GM19455 (cell line): ENCODE measurements at regions not wholly inside any gene's neighbourhood (a gene's known extent, or its start where the extent isn't known, plus 50 kb on each side); places are given as distances from the start of the nearest gene placed in this dataset.

Source experiments
- ATAC-seq: cut with Tn5 transposase; IDR thresholded peaks from one replicate; pipeline ENCODE4 v1.9.1; 2021; ENCODE audit not compliant: unreplicated experiment

DNA sequence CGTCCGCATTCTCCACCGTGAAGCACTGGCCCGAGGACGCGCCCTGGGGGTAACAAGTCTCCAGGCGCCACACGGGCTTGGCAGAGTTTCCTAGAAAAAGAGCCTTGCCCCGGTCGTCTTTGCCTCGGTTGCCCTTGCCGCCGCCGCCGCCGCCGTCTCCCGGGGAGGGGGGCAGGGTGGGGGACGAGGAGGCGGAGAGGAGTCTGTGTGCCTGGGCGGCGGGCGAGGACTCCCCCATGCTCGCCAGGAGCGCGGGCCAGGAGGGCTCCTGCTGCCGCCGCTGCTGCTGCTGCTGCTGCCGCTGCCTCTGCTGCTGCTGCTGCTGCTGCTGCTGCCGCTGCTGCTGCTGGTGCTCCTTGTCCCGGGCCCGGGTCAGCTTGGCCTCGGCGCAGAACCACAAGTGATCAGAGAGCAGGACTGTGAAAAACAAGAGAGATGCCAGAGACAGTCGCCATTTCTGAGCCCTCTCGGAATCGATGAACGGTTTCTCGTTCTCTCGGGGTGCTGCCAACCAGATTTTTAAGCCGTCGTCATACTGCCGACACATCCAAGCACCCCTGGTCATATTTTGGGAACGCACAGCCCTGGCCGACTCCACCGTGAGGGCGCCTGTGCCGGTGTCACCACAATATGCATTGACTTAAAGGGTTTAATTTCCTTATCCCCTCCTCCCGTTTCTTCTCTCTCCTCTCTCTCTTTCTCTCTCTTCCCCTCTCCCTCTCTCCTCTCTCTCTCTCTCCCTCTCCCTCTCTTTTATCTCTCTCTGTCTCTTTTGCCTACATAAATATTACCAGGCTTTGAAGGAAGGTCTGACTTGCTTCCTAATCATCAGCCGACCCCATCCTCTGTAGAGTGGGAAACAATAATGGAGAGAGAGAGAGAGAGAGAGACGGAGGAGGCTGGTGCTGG is 349.1 kb downstream of the LIG4 start:
- no peak for ATAC-seq

DNA sequence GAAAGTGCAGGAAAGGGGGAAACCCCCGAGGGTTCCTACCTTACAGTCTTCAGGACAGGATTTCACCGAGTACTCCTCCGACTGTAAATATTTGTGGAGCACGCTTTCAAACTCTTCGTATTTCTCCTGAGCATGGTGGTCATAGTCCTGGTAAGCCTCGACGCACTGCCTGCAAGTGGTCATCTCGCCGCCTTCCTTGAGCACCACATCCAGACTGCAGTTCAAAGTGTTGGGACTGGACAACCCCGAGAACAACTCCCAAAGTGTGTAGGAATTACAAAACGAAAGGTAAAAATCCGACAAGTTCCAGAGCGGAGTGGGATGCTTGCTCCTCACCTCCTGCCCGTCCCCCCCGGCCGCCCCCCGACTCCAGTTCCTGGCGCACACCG is 349.7 kb downstream of the LIG4 start:
- ATAC-seq: no peak

DNA sequence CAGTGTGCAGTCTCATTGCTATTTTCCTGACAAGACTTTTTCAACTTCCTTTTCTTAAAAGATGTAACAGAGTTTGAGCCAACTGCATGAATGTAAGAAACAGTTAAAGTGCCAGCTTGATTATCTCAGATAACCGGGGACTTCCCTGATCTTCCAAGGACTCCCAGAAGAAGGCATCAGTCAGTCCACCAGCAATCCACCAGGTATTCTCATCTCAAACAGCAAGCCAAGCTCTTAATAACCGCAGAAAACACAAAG is 350.1 kb downstream of the LIG4 start:
- no peak for ATAC-seq

DNA sequence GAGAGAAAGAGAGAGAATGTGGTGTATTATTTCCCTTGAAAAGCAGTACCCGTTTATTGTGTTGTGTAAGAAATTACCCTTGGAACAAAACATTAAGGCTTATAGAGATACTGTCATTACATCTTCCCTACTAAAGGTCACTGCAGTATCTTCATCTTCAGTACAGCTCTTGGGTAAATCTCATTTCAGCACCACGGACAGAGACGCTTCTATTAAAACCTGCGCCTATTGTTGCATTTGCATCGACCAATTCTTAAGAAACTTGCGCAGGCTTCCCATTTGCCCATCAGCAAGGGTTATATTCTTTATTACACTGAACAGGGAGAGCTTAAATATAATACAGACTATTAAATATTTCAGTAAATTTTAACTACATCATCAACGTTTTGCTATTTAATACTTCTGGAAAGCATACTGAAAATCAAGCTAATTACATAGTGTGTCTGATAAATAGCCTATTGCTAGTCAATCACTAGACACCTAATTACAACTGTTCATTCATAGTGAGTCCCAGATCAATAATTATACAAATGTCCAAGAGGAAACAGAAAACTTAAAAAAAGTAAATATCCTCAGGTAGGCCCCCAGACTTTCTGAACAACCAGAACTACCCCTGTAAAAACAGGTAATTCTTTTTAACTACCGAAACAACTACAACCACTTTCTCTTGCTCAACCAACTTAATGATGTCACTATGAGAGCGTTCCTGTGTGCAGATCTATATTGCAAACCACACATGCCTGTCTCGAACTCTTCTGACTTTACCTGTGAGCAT is 350.6 kb downstream of the LIG4 start:
- ATAC-seq: no peak

DNA sequence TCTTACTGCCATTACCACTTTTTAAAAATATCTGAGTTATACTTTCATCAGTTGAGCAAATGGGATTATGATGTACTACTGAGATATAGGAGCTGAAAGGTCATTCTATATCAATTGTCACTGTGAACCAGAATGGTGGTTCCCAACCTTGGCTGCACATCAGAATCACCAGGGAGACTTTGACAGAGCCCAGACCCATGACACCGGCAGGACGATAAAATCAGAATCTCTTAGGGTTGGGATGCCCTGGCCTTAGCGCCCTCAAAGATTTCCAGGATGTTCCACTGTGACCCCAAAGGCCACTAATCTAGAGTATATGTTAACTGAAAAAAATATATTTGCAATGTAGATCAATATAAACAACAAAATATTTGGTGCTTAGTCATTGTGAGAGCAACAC is 355.1 kb downstream of the LIG4 start:
- no peak for ATAC-seq

DNA sequence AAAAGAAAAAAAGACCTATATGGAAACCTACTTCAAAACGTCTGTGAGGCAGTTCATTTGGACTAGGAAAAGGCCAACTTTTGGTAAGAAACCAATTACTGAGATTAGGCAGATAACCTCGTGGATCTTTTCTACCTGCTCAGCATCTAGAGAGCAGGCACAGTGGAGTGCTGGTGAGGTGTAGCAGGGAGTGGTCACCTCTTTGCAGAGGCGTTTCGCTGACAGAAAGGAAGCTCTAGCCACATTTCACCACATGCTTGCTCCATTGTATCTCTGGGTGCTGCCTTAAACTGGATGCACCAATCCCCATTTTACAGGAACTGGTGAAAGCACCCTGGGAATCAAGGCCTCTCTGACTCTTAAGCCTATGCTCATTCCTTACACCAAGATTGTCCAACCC is 360.5 kb downstream of the LIG4 start:
- ATAC-seq: no peak

DNA sequence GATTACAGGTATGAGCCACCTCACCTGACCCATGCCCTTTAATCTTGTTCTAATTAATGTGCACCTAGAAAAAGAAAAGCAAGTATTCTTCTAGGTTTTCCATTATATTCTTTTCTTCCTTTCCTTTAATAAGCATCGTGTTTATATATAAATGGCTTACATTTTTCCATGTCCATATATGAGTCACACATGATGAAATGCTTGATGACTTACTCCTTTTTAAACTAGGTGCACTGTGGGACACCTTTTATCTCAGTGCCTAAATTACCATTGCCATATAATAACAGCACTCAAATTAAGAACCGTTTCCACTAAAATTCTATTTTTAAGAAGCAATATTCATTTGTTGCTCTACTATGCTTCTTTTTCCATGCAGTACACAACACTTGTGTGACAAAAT is 363.3 kb downstream of the LIG4 start:
- no peak for ATAC-seq

DNA sequence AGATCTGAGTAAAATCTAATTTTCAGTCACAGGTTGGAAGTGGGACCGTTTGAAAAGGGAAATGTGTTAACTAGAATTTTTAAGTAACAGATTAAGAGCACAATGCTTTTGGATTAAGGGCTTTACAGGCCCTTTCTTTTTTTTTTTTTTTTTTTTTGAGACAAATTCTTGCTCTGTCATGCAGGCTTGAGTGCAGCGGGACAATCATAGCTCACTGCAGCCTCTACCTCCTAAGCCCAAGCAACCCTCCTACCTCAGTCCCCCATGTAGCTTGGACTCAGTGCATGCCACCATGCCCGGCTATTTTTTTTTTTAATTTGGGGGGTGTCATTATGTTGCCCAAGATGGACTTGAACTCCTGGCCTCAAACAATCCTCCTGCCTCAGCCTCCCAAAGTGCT is 363.7 kb downstream of the LIG4 start:
- no peak for ATAC-seq

DNA sequence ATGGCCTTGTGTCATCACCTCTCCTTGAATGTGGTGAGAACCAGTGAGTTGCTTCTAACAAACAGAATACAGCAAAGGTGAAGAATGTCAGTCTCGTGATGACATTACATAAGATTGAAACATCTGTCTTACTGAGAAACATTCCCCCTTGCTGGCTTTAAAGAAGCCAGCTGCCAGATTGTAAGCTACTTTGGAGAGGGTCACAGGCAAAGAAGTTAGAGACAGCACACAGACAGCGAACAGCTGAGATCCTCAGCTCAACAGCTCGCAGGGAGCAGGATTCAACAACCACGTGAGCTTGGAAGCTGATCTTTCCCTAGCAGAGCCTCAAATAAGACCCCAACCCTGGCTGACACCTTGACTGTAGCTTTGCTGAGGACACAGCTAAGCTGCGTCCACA is 367.9 kb downstream of the LIG4 start:
- ATAC-seq: no peak

DNA sequence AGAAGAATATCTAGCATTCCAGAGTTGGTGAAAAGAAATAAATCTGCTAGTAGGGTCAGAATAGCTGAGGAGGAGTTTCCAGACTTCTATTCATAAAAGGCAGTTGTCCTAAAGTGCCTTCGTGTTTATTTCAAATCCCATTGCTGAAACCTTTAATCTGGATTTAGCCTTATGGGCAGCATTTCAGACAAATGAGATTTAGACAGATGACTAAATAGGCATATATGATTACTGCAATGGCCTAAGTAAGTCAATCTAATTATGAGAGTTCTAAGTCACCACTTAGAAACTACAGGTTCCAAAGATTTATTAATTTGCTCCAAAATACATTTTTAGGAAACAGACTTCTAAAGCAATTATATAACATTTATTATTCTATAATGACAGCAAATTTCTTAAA is 368.7 kb downstream of the LIG4 start:
- ATAC-seq: no peak

DNA sequence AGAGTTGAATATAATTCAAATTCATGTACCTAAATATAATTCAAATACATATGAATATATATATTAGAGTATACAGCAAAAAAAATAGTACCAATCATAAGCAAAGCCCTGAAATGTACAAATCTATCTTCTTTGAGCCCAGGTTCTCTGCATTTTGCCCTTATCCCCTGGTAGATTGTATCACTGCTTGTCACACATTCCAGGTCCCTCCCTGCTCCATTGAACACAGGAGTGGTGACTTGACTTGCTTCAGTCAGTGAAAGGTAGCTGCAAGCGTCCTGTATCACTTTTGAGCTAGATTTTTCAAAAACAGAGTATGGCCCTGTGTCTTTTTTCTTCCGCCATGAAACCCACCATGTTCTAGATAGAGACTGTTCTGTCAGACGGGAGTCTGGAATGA is 369.4 kb downstream of the LIG4 start:
- ATAC-seq: no peak

DNA sequence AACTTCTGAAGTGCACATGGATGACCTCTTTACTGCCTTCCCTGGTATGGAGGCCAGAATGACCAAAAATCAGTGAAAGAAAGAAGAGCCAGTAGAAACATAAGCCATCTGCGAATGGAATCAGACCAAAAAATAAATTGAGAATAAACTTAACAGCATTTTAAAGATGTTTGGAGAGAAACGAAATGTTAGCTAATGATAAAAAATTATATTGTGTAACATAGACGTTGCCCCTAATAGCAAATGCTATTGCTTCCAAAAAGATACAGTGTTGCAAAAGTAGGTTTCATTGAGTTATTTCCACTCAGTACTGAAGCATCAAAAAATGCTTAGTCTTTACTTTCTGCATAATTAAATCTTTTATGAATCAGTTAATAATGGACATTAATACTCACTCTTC is 371.7 kb downstream of the LIG4 start:
- no peak for ATAC-seq

DNA sequence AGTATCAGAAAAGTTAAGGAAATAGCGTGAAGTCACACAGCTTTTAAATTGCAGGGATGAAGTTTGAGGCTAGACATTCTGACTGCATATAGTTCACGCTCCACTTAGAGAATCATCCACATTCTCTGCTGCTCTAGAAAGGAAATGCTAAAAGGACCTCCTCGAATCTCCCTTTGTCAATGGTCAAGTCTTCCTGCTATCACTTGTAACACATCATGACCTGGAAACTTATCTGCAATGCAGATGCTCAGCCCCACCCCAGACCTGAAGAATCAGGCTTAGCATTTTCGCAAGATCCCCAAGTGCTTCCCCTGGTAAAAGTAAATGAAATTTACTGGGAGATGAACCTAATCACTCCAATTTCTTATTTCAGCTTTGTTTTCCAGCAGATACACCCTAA is 372.1 kb downstream of the LIG4 start:
- no peak for ATAC-seq

DNA sequence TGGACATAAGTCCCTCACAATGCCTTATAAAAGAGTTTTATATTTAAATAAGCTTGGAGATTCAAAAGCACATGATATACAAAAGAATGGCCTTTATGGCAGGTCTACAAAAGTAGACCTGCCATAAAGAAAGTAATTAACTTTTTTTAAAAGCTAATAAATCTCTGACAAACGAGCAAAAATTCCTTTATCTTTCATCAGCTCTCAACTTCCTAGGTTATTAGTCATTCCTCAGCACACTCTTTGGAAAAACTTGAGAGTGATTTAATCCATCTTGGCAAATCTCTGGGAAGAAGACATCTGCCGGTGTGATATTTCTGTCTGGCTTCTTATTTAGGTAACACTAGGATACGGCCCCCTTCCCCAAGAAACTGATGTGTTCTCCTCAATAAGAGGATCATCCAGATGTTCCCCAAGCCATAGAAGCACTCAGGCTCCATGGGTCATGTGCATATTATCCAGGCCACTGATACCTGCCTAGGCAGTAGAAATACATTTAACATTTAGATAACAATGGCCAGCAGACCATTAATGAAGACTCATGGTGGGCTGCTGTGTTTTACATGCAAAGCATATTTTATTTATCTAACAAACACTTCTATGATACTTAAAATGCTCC is 372.7 kb downstream of the LIG4 start:
- ATAC-seq: no peak

DNA sequence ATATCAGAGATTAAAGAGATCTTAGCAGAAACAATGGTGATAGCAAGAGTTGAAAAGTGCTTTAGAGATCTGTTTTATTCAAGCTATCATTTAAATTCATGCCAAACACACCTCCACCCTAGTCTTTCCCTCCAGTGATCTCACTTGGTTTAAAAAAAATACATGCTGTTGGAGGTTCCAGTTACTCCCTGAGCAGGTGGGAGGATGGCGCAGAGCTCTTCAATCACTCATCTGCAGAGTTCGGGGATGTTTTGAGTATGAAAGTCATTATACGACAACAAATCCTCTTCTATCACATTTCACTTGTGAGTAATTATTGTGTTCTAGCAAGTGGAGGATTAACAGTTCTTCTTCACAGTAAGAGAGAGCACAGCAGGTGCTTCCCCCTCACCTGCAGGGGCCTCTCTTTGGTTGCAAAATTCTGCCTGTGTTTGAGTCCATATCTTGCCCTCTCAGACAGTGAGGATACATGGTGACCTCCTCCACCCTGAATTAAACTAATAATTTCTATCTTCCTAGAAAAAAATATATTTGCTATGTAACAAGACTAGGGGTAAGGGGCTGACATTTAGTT is 376.7 kb downstream of the LIG4 start:
- no peak for ATAC-seq

DNA sequence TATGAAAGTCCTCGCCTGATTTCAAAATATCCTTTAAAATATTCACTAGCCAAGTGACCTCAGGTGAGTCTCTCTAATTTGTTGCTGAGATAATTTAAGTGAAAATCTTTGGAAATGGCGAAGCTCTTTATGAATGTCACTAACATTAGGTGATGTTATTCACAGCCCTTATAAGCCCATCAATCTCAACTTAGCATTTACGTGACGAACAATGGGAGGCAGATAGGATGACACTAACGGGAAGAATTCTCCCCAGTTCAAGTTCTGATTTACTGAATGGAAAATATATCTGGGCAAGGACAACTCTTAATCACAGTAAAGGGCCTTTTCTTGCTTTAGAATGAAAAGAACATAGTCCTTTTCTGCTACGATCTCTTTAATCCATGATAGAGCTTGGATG is 378.7 kb downstream of the LIG4 start:
- no peak for ATAC-seq

DNA sequence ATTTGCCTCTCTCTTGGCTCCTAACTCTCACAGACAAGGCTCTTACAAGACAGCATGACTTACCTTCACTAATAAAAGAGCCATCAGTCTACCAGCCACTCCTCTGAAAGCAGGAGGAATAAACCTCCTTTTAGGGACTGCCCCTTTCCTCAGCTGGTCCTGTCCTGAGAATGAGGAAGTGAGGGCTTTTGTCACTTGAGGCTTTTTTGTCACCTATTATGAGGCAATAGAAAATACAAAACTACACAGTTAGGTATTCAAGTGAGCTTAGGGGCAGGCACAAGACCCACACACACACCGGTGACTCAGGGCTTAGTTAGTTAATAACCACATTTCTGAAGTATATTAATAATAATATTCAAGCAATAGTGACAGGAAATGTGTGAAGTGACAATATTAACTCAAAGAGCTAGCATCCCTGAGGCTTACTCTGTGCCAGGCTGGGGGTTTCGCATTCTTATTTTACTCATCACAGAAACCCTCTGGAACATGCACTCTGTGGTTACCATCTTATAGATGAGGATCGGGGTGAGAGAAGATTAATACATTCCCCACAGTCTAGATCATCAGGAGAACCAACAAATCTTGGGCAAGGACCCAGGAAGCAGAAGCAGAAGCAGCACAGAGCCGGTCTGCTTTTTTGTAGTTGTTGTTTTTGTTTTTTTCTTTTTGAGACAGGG is 379.9 kb downstream of the LIG4 start:
- no peak for ATAC-seq

DNA sequence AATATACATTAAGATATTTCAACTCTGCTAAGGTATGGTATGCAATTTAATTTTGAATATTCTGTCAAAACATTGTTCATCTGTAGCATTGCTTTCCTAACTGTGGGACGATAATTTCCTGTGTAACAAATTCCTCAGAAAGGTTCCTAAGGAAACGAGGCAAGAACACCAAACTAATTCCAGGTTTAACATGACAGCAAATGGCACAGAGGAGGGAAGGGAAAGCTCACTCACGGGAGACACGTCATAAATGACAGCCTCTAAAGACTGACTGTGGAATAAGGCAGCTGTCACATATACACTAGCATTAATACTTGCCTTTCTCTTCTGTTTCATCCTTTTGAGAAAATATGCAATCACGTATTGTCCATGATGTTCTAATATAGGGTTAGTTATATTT is 380.6 kb downstream of the LIG4 start:
- no peak for ATAC-seq

DNA sequence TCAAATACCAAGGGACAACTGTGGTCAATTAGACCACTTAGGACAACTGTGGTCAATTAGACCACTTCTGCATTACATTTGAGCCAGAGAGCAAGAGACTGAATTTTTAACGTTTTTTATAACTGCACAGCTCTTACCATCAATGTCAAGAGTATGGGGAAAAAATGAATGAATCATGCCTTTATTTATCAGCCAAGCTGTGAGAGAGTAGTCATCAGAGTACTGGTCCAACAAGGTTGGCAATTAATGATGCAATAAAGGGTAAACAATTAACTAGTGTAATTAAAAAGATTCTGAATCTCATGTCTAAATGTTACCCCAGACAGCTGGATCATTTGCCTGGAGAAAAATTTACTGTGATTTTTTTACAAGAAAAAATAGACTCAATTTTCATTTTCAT is 381.1 kb downstream of the LIG4 start:
- no peak for ATAC-seq

DNA sequence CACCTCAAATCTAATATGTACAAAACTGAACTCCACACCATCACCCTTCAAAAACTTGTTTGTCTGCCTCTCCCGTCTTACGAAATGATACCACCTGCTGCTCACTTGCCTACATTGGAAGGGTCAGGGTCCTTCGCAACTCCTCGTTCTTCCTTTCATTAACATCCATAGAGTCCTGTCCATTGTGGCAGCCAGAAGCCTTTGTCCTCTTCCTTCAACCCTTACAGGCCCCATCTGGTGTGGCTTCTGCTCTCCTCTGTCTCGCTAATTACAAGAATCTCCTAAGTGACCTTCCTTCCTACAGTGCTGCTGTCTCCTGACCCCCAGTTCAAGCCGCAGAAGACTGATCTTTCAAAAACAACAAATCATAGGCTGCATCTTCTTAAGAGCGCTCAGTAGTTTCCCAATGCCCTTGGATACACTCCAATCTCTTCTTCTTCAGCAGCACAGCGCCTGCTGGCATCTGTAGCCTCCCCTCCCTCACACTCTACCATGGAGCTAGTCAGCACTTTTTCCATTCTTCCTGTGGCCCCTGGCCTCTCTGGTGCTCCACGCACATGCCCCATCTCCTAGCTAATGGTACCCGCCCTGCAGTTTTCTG is 382.7 kb downstream of the LIG4 start:
- ATAC-seq: no peak

DNA sequence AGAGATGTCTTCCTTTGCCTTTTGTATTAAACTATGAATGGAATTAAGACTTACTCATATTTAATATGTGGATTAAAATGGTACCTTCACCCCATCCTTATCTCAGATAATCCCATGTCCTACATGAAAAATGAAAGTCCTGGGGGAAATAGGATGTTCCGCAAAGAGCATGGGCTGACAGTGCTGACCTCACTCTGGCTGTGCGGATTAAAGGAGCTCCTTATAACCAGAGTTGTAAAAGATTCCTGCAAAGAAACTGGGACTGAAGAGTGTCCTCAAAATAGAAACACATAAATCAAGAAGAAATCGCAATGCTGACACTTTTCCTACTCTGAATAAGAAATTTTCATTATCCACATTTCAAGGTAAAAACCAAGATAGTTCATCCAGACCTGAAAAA is 384.5 kb downstream of the LIG4 start:
- no peak for ATAC-seq
